Upper lobe of left lung (tissue), 4 donors: ENCODE measurements at regions not wholly inside any gene's neighbourhood (a gene's known extent, or its start where the extent isn't known, plus 50 kb on each side); places are given as distances from the start of the nearest gene placed in this dataset.

Experiments used
- CTCF ChIP-seq, 6 experiments: fragments of 450-650 bp in 4 of 6; fragments of 200-600 bp in 2 of 6; sonication (generic) in 2 of 6; IDR thresholded peaks; one replicate each; pipeline ENCODE4 v1.5.1; 2016 to 2019; ENCODE audit warnings: antibody characterized with exemption in 6 of 6
- POLR2A ChIP-seq, 4 donors: fragments of 450-650 bp; IDR thresholded peaks; one replicate each; pipeline ENCODE4 v1.5.1; 2016 to 2017; ENCODE audit warnings: antibody characterized with exemption in 4 of 4, mild to moderate bottlenecking in 2 of 4
- POLR2AphosphoS5 ChIP-seq, 2 donors: sonication (generic); formaldehyde crosslinking; IDR thresholded peaks; one replicate each; pipeline ENCODE4 v1.5.1; 2017; ENCODE audit warnings: antibody characterized with exemption in 2 of 2

- TF ChIP-seq CTCF (IDR thresholded peaks at IDR 0.05), result no peak
- no peak for TF ChIP-seq POLR2A (IDR thresholded peaks at IDR 0.05)
- no peak for TF ChIP-seq POLR2AphosphoS5 (IDR thresholded peaks at IDR 0.05)
Measured at GRCh38 chr1:25068316-25068715, 138.2 kb upstream of the RUNX3 start.
